HepG2 (cell line): ENCODE measurements at regions not wholly inside any gene's neighbourhood (a gene's known extent, or its start where the extent isn't known, plus 50 kb on each side); places are given as distances from the start of the nearest gene placed in this dataset.

Experiments used
- ATAC-seq: fragments of 200-7000 bp; cut with Tn5 transposase; 3 replicates; pipeline ENCODE4 v1.9.1; 2020; ENCODE audit warnings: mild to moderate bottlenecking, moderate library complexity
- BruUV-seq: library from RNA; stranded (reverse); fragments of 400-500 nt; replicated peaks from 2 replicates; lab custom pipeline; 2021; lab: Mats Ljungman, UMichigan
- CTCF ChIA-PET: fragments of 300-600 bp; formaldehyde crosslinking; extraction: SDS; loops from one replicate; lab custom pipeline; 2021; ENCODE audit warnings: low total read pairs, inconsistent platforms, low intra/inter-chr PET ratio; lab: Yijun Ruan, JAX
- POLR2A ChIA-PET: fragments of 350-600 bp; sonication (Branson Sonifier 250); formaldehyde crosslinking; loops from one replicate; lab custom pipeline; 2020; ENCODE audit warnings: antibody characterized with exemption, inconsistent platforms; lab: Yijun Ruan, JAX
- DNase-seq: peaks from one replicate; pipeline ENCODE4 v3.0.0-alpha.2; 2015; ENCODE audit warnings: low spot score
- FAIRE-seq: peaks from 3 replicates; lab custom pipeline; 2011; peaks lifted over from hg19 to GRCh38; lab: Jason Lieb, UNC
- H2AFZ ChIP-seq: one replicate; pipeline ENCODE4 v1.6.1; 2011; ENCODE audit warnings: low read length, inconsistent platforms
- H3K27ac ChIP-seq: fragments of 300-600 bp; 3 replicates; pipeline ENCODE4 v1.8.0; 2011; ENCODE audit warnings: mixed run types, mild to moderate bottlenecking, mixed read lengths, low read length, inconsistent platforms; ENCODE audit not compliant: insufficient read depth; ENCODE audit errors: extremely low read length
- H3K27me3 ChIP-seq, 2 experiments: fragments of 200-600 bp in 1 of 2; 2 replicates in 1 of 2; 3 replicates in 1 of 2; pipeline versions ENCODE4 v1.6.0 to v1.8.0; 2011; ENCODE audit warnings: low read length in 2 of 2, mild to moderate bottlenecking in 2 of 2, moderate library complexity in 2 of 2, inconsistent platforms in 1 of 2; ENCODE audit not compliant: insufficient read depth in 2 of 2, control insufficient read depth in 1 of 2
- H3K36me3 ChIP-seq, 2 experiments: fragments of 200-600 bp in 1 of 2; replicated peaks in 1 of 2; 2 replicates in 1 of 2; 3 replicates in 1 of 2; pipeline versions ENCODE4 v1.5.1 to v1.8.0; 2011; ENCODE audit warnings: low read length in 2 of 2, inconsistent platforms in 1 of 2; ENCODE audit not compliant: insufficient read depth in 2 of 2, control insufficient read depth in 1 of 2
- H3K4me1 ChIP-seq: 2 replicates; pipeline ENCODE4 v1.5.1; 2012; ENCODE audit warnings: low read length, inconsistent platforms; ENCODE audit not compliant: insufficient read depth
- H3K4me2 ChIP-seq: 2 replicates; pipeline ENCODE4 v1.6.0; 2011; ENCODE audit warnings: low read depth, low read length, inconsistent platforms
- H3K4me3 ChIP-seq, 3 experiments: fragments of 200-600 bp in 1 of 3; sonication (generic), shearing (Covaris generic) in 1 of 3; replicated peaks in 1 of 3; 2 replicates each; pipeline ENCODE4 v1.5.1; 2011 to 2016; ENCODE audit warnings: low read length in 3 of 3, inconsistent platforms in 2 of 3, low read depth in 2 of 3, mild to moderate bottlenecking in 2 of 3, control low read depth in 1 of 3, mixed read lengths in 1 of 3; ENCODE audit not compliant: insufficient read depth in 1 of 3
- H3K79me2 ChIP-seq: one replicate; pipeline ENCODE4 v1.6.1; 2011; ENCODE audit warnings: low read length, inconsistent platforms; ENCODE audit not compliant: insufficient read depth
- H3K9ac ChIP-seq: 2 replicates; pipeline ENCODE4 v1.6.0; 2011; ENCODE audit warnings: mild to moderate bottlenecking, low read depth, low read length, inconsistent platforms; ENCODE audit not compliant: insufficient read depth
- H3K9me3 ChIP-seq: 2 replicates; pipeline ENCODE4 v1.5.1; 2012; ENCODE audit warnings: mild to moderate bottlenecking, low read length
- H4K20me1 ChIP-seq: 2 replicates; pipeline ENCODE4 v1.6.0; 2011; ENCODE audit warnings: inconsistent platforms, mild to moderate bottlenecking, low read length, moderate library complexity; ENCODE audit not compliant: insufficient read depth
- GZF1 ChIP-seq: sonication (generic); formaldehyde crosslinking; IDR thresholded peaks from 2 replicates; pipeline ENCODE4 v1.5.1; 2020; ENCODE audit warnings: mild to moderate bottlenecking, missing genetic modification reagents
- MAFG ChIP-seq: sonication (generic); formaldehyde crosslinking; IDR thresholded peaks from 2 replicates; pipeline ENCODE4 v1.5.1; 2020; ENCODE audit warnings: mild to moderate bottlenecking, missing genetic modification reagents
- MNT ChIP-seq: fragments of 450-650 bp; IDR thresholded peaks from 2 replicates; pipeline ENCODE4 v1.6.1; 2016
- MXD3 ChIP-seq: IDR thresholded peaks from 2 replicates; pipeline ENCODE4 v1.6.1; 2016; ENCODE audit warnings: mild to moderate bottlenecking, missing biosample characterization, missing genetic modification reagents
- NRL ChIP-seq: sonication (generic); formaldehyde crosslinking; IDR thresholded peaks from 2 replicates; pipeline ENCODE4 v1.5.0; 2020; ENCODE audit warnings: missing genetic modification reagents, mild to moderate bottlenecking, moderate library complexity, borderline replicate concordance
- SP1 ChIP-seq, 2 experiments: fragments of 450-650 bp in 1 of 2; sonication (generic) in 1 of 2; formaldehyde crosslinking in 1 of 2; IDR thresholded peaks; 2 replicates each; pipeline versions ENCODE4 v1.4.0 to v1.6.1; 2016 to 2020; ENCODE audit warnings: missing genetic modification reagents in 1 of 2
- ZBTB33 ChIP-seq: sonication (generic); formaldehyde crosslinking; IDR thresholded peaks from 2 replicates; pipeline ENCODE4 v1.4.0; 2020; ENCODE audit warnings: missing genetic modification reagents
- ZNF501 ChIP-seq: sonication (generic); formaldehyde crosslinking; IDR thresholded peaks from 2 replicates; pipeline ENCODE4 v1.5.1; 2020; ENCODE audit warnings: mild to moderate bottlenecking, moderate library complexity, missing genetic modification reagents
- ZNF724P ChIP-seq: sonication (generic); formaldehyde crosslinking; IDR thresholded peaks from 2 replicates; pipeline ENCODE4 v1.8.0; 2022; ENCODE audit warnings: missing genetic modification reagents, borderline replicate concordance
- ZNF790 ChIP-seq: sonication (generic); formaldehyde crosslinking; IDR thresholded peaks from 2 replicates; pipeline ENCODE4 v1.8.0; 2022; ENCODE audit warnings: missing genetic modification reagents, mild to moderate bottlenecking, borderline replicate concordance
- ZNF841 ChIP-seq: sonication (generic); formaldehyde crosslinking; IDR thresholded peaks from 2 replicates; pipeline ENCODE4 v1.8.1; 2023; ENCODE audit warnings: missing genetic modification reagents, borderline replicate concordance
- WGBS: methylation state at CpG from one replicate; pipeline ENCODE4 v1.1.6; 2017; ENCODE audit warnings: low lambda C conversion rate; 5-methylcytosine and 5-hydroxymethylcytosine counted together
- in situ Hi-C: cut with HindIII; loops from 2 replicates; pipeline ENCODE4 v1.10.0; 2017; ENCODE audit warnings: low pct_unique_long_range_greater_than_20kb; ENCODE audit not compliant: extremely low pct_ligation_motif_present
- intact Hi-C: fragments of 100-400 bp; cut with micrococcal nuclease; formaldehyde crosslinking; loops from one replicate; pipeline ENCODE4 v1.10.0; 2022; ENCODE audit not compliant: unreplicated experiment
- TF ChIP-seq, protein P1 (sequence below): sonication (generic); formaldehyde crosslinking; IDR thresholded peaks from 2 replicates; pipeline ENCODE4 v1.5.1; 2020; ENCODE audit warnings: missing genetic modification reagents, mild to moderate bottlenecking, borderline replicate concordance
- TF ChIP-seq, protein P2 (sequence below): sonication (generic); formaldehyde crosslinking; conservative IDR thresholded peaks from 2 replicates; pipeline ENCODE4 v1.5.0; 2020; ENCODE audit warnings: missing genetic modification reagents

GRCh38 chr4:117868201-117868600 is 166.1 kb upstream of the NDST3 start:
- no peak overlapping the region for H3K27ac ChIP-seq
- no peaks in the 10 kb centered on the region for H3K79me2 ChIP-seq
- no peaks in the 10 kb centered on the region for H3K4me1 ChIP-seq
- H2AFZ ChIP-seq = no peak overlapping the region
- POLR2A ChIA-PET = no interaction called here
- CTCF ChIA-PET = no interaction called here
- in situ Hi-C loops (no loop called here), intact Hi-C loops (no loop called here)
- WGBS = 0% methylated on average over 1 of the region's 1 CpG
- no peak overlapping the region for H3K9ac ChIP-seq
- no peak overlapping the region for H3K4me2 ChIP-seq
- H4K20me1 ChIP-seq = no peaks in the 10 kb centered on the region
- TF ChIP-seq ZNF790 (CRISPR knock-in tag) (no peak), MNT (peak; percentile 96), ZNF841 (CRISPR knock-in tag) (no peak), GZF1 (CRISPR knock-in tag) (no peak)
- TF ChIP-seq, protein P1, sequence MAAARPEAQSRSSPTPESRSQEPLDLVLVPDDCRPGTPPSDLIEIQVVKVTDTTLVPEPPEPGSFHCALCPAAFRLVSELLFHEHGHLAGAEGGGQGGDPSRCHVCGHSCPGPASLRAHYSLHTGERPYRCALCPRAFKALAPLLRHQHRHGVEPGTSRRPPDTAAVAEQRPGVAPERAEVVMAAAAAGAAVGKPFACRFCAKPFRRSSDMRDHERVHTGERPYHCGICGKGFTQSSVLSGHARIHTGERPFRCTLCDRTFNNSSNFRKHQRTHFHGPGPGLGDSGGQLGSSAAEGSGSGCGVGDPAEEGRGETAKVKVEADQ (CRISPR knock-in tag) = no peak
- TF ChIP-seq, all 625 proteins: peak for 1
- ATAC-seq (no peak), DNase-seq (no peak), FAIRE-seq (no peak)
- BruUV-seq = no TSS peak
- Histone ChIP-seq H3K36me3 (no peaks in the 10 kb centered on the region), H3K4me3 (no peak overlapping the region), H3K9me3 (no peaks in the 10 kb centered on the region), H3K27me3 (no peaks in the 10 kb centered on the region; a peak in 1 of 5 replicates)

DNA sequence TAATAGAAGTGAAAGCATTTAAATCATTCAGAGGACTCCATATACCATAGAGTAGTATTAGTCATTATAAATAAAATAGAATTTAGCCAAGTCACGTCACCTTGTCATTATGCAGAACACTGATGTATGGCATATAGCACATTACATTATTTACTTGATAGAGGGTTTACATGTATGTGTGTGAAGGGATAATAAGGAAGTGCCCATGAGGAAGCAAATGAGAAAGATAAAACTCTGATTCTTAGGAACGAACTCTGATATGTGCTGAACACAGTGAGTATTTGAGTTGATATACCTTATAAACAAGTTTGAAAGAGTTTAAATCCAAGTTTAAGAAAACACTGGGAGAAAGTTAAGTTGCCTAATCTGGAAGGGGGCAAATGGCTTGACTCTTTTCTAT is 160.5 kb upstream of the NDST3 start:
- in situ Hi-C loops = no loop called here
- H3K27me3 ChIP-seq = no peaks in the 10 kb centered on the region
- H4K20me1 ChIP-seq = no peaks in the 10 kb centered on the region
- H3K4me3 ChIP-seq = no peak overlapping the region
- H3K4me1 ChIP-seq = no peaks in the 10 kb centered on the region
- ATAC-seq (no peak), FAIRE-seq (no peak), DNase-seq (no peak)
- H2AFZ ChIP-seq = no peak overlapping the region
- ChIA-PET POLR2A (no interaction called here), CTCF (no interaction called here)
- WGBS = 0% methylated on average over 2 of the region's 2 CpGs
- intact Hi-C loops = no loop called here
- H3K27ac ChIP-seq = no peak overlapping the region
- H3K9ac ChIP-seq = no peak overlapping the region
- no peak overlapping the region for H3K4me2 ChIP-seq
- H3K79me2 ChIP-seq = no peaks in the 10 kb centered on the region
- H3K9me3 ChIP-seq = no peaks in the 10 kb centered on the region
- H3K36me3 ChIP-seq = no peaks in the 10 kb centered on the region
- no TSS peak for BruUV-seq
- TF ChIP-seq, protein P2, sequence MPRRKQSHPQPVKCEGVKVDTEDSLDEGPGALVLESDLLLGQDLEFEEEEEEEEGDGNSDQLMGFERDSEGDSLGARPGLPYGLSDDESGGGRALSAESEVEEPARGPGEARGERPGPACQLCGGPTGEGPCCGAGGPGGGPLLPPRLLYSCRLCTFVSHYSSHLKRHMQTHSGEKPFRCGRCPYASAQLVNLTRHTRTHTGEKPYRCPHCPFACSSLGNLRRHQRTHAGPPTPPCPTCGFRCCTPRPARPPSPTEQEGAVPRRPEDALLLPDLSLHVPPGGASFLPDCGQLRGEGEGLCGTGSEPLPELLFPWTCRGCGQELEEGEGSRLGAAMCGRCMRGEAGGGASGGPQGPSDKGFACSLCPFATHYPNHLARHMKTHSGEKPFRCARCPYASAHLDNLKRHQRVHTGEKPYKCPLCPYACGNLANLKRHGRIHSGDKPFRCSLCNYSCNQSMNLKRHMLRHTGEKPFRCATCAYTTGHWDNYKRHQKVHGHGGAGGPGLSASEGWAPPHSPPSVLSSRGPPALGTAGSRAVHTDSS = no peak
- TF ChIP-seq ZNF724P (CRISPR knock-in tag) (no peak), ZNF501 (CRISPR knock-in tag) (no peak), ZBTB33 (CRISPR knock-in tag) (no peak), MXD3 (CRISPR knock-in tag) (no peak), MAFG (no peak), NRL (CRISPR knock-in tag) (no peak), SP1 (IDR thresholded peaks at IDR 0.05) (no peak), SP1 (CRISPR knock-in tag; IDR thresholded peaks at IDR 0.05) (no peak)
